Cardiac muscle cell (in vitro differentiated cells and primary cell): ENCODE measurements at regions not wholly inside any gene's neighbourhood (a gene's known extent, or its start where the extent isn't known, plus 50 kb on each side); places are given as distances from the start of the nearest gene placed in this dataset.

Source experiments
- DNase-seq, 2 donors: peaks; one replicate each; pipeline versions ENCODE4 v3.0.0 to v3.0.0-alpha.2; 2010 to 2017; ENCODE audit warnings: low read depth in 1 of 2, low spot score in 1 of 2
- H3K27ac ChIP-seq: fragments of 200-600 bp; sonication (generic); 2 replicates; pipeline ENCODE4 v1.5.1; 2016
- H3K27me3 ChIP-seq: fragments of 200-600 bp; sonication (generic); 2 replicates; pipeline ENCODE4 v1.6.0; 2016; ENCODE audit warnings: control low read depth
- H3K36me3 ChIP-seq: fragments of 200-600 bp; sonication (generic); 2 replicates; pipeline ENCODE4 v1.5.1; 2016; ENCODE audit warnings: control low read depth
- H3K4me1 ChIP-seq: fragments of 200-600 bp; sonication (generic); 2 replicates; pipeline ENCODE4 v1.8.1; 2017; ENCODE audit warnings: low read depth, mild to moderate bottlenecking, mixed run types
- H3K4me3 ChIP-seq: fragments of 200-600 bp; sonication (generic); 2 replicates; pipeline ENCODE4 v1.5.1; 2016; ENCODE audit warnings: mild to moderate bottlenecking
- H3K9me3 ChIP-seq: fragments of 200-600 bp; sonication (generic); 2 replicates; pipeline ENCODE4 v1.5.1; 2017; ENCODE audit warnings: low read depth, mild to moderate bottlenecking, control low read depth
- CTCF ChIP-seq: IDR thresholded peaks from 2 replicates; pipeline ENCODE4 v1.5.1; 2012; ENCODE audit warnings: low read depth, mild to moderate bottlenecking, low read length

- no peaks in the 10 kb centered on the region for H3K4me1 ChIP-seq
- H3K27ac ChIP-seq: no peak overlapping the region
- TF ChIP-seq CTCF: no peak
- H3K36me3 ChIP-seq: no peaks in the 10 kb centered on the region
- no peaks in the 10 kb centered on the region for H3K9me3 ChIP-seq
- no peaks in the 10 kb centered on the region for H3K27me3 ChIP-seq
- no peak overlapping the region for H3K4me3 ChIP-seq
- no peak for DNase-seq
Observed at GRCh38 chr16:35752773-35753558, 2293.6 kb downstream of the TP53TG3F start.

GRCh38 chr16:35753559-35754390, 2294.4 kb downstream of the TP53TG3F start:
- Histone ChIP-seq H3K4me1 (no peaks in the 10 kb centered on the region), H3K9me3 (no peaks in the 10 kb centered on the region), H3K27ac (no peak overlapping the region), H3K27me3 (no peaks in the 10 kb centered on the region), H3K36me3 (no peaks in the 10 kb centered on the region), H3K4me3 (no peak overlapping the region)
- no peak for DNase-seq
- TF ChIP-seq CTCF: no peak

- H3K4me3 ChIP-seq: no peak overlapping the region
- no peaks in the 10 kb centered on the region for H3K4me1 ChIP-seq
- no peaks in the 10 kb centered on the region for H3K36me3 ChIP-seq
- no peaks in the 10 kb centered on the region for H3K27me3 ChIP-seq
- no peak for DNase-seq
- no peaks in the 10 kb centered on the region for H3K9me3 ChIP-seq
- TF ChIP-seq CTCF: no peak
- H3K27ac ChIP-seq: no peak overlapping the region
Observed at GRCh38 chr16:35754391-35755369, 2295.3 kb downstream of the TP53TG3F start.

GRCh38 chr16:35788381-35788780, 2329.0 kb downstream of the TP53TG3F start:
- Histone ChIP-seq H3K4me3 (no peak overlapping the region), H3K9me3 (peaks cover 2% of the 10 kb centered on the region), H3K27me3 (no peaks in the 10 kb centered on the region), H3K27ac (no peak overlapping the region), H3K36me3 (no peaks in the 10 kb centered on the region), H3K4me1 (no peaks in the 10 kb centered on the region)
- no peak for DNase-seq
- no peak for TF ChIP-seq CTCF
